NCI-H345 (cell line): ENCODE measurements at regions not wholly inside any gene's neighbourhood (a gene's known extent, or its start where the extent isn't known, plus 50 kb on each side); places are given as distances from the start of the nearest gene placed in this dataset.
"Not testable (repeated sequence)": the region's sequence is repeated elsewhere in the genome, so short reads cannot be mapped to it uniquely, and the experiment has no call there.

Source experiments
- DNase-seq: peaks from one replicate; lab custom pipeline; 2025; lab: John Stamatoyannopoulos, UW

DNA sequence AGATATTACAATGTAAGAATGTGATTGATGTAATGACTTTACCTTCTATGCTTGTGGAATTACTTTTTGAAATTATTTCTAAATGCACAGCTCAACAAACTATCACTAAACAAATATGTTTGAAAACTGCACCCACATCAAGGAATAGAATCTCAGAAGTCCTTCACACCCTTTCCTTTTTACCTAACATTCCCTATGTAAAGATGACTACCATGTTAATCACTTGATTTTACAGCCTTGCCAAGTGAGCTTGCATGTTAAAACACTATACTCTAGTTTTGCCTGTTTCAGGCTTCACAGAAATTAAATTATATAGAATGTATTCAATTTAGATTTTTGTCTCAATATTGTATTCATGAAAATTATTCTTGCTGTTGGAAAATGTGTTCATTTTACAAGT, 1169.4 kb upstream of the CELF2 start:
- DNase-seq = no peak

- DNase-seq = no peak
Observed at GRCh38 chr10:9848981-9849380, 1168.7 kb upstream of the CELF2 start.

DNA sequence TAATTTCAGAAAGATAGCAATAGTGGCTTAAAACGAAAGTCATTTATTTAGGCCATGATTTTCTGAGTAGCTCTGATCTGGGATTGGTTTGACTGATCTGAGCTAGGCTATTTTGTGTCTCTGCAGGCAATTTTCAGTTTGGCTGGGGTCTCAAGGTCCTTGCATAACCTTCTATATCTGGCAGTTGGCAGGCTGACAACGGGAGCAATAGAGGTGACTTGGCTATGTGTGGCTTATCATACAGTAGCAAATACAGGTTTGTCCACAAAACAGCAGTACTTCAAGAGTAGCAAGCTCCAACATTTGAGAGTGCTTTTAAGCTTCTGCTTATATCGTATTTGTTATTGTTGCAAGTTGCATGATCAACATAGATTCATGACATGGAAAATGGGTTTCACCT, 1167.3 kb upstream of the CELF2 start:
- no peak for DNase-seq

- DNase-seq = no peak
Observed at GRCh38 chr10:9851808-9852207, 1165.9 kb upstream of the CELF2 start.

- no peak for DNase-seq
Observed at GRCh38 chr10:9853405-9854355, 1164.0 kb upstream of the CELF2 start.

DNA sequence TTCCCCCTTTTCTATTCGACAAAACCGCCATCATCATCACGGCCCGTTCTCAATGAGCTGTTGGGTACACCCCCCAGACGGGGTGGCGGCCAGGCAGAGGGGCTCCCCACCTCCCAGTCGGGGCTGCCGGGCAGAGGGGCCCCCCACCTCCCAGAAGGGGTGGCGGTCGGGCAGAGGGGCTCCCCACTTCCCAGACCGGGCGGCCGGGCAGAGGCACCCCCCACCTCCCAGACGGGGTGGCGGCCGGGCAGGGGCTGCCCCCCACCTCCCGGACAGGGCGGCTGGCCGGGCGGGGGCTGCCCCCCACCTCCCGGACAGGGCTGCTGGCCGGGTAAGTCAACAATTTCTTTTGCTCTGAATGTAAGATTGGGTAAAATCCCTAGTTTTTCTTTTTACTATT, 1162.2 kb upstream of the CELF2 start:
- DNase-seq = not testable (repeated sequence)

- DNase-seq = no peak
Observed at GRCh38 chr10:9858816-9859215, 1158.9 kb upstream of the CELF2 start.

GRCh38 chr10:9860045-9860444, 1157.6 kb upstream of the CELF2 start:
- DNase-seq = no peak

- no peak for DNase-seq
Observed at GRCh38 chr10:9863559-9864121, 1154.0 kb upstream of the CELF2 start.

- no peak for DNase-seq
Observed at GRCh38 chr10:9868499-9868898, 1149.2 kb upstream of the CELF2 start.

DNA sequence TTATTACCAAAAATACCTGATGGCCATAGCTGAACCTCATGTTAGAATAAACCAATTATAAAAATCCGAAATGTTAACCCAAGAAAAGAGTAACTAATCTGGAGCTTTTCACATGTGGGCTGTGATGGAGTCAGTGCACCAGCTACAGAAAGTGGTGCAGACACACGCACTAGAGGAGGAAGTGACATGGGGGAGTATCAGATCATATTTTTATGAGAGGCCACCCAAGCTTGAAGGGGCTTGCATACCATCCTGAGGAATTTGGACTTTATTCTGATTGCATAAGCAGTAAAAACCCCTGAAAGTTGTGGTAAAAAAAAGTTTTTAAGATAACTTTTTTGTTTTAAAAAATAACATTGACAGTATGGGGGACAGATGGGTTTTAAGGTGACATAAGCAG, 1148.5 kb upstream of the CELF2 start:
- no peak for DNase-seq

- no peak for DNase-seq
Observed at GRCh38 chr10:9869606-9870176, 1148.0 kb upstream of the CELF2 start.

DNA sequence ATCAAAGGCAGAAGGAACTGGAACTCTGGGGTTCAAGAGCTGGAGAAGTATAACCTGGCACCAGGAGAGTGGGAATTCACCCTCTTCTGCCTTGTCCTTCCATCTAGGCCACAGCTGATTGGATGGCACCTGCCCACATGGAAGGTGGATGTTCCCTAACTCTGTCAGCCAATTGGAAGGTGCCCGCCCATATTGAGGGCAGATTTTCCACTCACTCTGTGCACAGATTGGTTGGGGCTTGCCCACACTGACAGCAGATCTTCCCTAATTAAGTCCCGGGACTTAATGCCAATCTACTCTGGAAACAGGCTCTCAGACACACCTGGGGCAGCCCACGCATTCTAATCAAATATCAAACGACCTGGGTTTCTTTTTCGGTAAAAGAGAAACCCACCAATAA, 1142.3 kb upstream of the CELF2 start:
- no peak for DNase-seq

- DNase-seq = no peak
Observed at GRCh38 chr10:9877978-9878377, 1139.7 kb upstream of the CELF2 start.

- no peak for DNase-seq
Observed at GRCh38 chr10:9878383-9878782, 1139.3 kb upstream of the CELF2 start.

DNA sequence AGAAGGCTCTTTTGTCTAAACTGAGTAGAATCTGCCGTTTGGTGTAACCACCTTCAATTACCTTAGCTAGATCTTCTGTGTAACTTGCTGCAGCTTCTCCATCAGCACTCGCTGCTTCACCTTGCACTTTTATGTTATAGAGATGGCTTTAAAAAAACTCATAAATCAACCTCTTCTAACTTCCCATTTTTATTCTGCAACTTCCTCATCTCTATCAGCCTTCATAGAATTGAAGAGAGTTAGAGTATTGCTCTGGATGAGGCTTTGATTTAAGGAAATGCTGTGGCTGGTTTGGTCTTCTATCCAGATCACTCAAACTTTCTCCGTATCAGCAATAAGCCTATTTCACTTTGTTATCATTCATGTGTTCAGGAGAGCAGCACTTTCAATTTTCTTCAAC, 1131.9 kb upstream of the CELF2 start:
- no peak for DNase-seq

- no peak for DNase-seq
Observed at GRCh38 chr10:9886772-9887171, 1130.9 kb upstream of the CELF2 start.

DNA sequence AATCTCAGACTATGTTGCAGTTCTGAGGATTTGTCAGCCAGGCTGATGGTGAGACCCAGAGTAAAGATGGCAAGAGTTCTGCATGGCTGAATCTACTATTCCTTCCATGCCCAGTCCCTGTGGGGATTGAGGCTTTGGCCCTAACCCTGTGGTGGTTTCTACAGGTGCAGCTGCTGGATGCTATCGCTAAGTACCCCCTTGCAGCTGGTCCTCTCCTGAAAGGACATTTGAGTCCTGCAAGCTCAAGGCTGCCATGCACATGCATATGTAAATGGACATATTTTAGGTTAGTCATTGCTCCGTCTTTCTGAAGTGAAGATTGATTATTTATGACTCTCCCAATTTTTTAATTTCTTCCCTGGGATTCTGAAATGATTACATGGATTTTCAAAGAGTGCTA, 1122.2 kb upstream of the CELF2 start:
- no peak for DNase-seq

DNA sequence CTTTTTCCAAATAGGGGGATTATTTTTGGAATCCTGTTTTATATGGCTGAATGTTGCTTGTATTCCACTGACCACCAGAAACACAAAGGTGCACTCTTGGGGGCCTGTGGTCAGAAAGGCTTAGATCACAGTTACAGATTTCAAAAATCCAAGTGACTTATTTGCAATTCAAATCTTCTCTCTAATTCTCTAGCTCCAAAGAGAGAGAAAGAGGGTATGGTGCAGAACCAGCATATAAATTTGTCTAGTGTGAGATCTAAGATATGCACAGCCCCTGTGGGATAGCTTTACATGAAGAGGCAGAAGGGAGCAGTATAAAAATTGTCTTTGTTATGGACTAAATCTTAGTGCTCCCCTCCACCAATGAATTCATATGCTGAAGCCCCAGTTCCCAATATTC, 1121.7 kb upstream of the CELF2 start:
- no peak for DNase-seq

- DNase-seq = no peak
Observed at GRCh38 chr10:9898633-9899395, 1118.9 kb upstream of the CELF2 start.

DNA sequence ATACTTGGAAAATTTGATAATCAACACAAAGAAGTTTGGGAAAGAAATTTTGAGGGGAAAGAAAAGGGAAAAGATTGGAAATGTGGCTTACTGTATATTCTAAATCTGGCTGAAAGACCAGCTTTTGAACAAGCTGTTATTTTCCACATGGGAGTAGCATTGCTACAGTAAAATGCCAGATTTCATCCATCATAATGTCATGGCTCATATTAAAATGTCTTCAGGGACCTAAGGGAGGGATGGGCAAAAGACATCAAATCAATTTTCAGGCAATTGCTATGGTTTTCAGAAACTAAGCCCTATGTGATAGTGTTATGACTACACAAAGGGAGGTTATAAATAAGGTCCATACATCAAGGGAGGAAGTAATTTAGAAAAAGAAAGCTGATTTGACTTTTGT, 1116.9 kb upstream of the CELF2 start:
- no peak for DNase-seq

DNA sequence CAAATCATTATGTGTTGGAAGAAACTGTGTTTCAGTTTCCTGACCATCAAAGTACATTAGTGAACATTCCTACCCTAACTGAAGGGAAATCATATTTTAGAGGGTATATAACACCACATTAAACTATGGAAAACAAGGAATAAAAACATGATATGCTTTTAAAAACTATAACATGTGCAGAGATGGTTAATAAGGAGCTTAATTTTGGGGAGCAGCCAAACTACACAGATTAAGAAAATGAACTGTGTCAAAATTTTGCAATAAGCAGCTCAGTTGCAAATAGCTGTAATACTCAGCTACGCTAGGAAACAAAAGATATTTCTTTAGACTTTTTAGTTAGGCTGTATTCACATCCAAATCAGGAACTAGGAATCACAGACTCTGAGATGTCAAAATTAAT, 1115.7 kb upstream of the CELF2 start:
- DNase-seq = no peak

GRCh38 chr10:9910446-9910845, 1107.2 kb upstream of the CELF2 start:
- no peak for DNase-seq
